Panc1 (cell line): ENCODE measurements at regions not wholly inside any gene's neighbourhood (a gene's known extent, or its start where the extent isn't known, plus 50 kb on each side); places are given as distances from the start of the nearest gene placed in this dataset.

ENCODE experiments used
- ATAC-seq: fragments of 200-7000 bp; cut with Tn5 transposase; 2 replicates; pipeline ENCODE4 v1.9.1; 2020; ENCODE audit warnings: mild to moderate bottlenecking, moderate library complexity
- BruUV-seq: library from RNA; stranded (reverse); fragments of 400-500 nt; replicated peaks from 2 replicates; lab custom pipeline; 2021; lab: Mats Ljungman, UMichigan
- CTCF ChIA-PET: fragments of 300-600 bp; sonication (Branson Sonifier 250); formaldehyde crosslinking; loops from one replicate; lab custom pipeline; 2022; ENCODE audit warnings: antibody characterized with exemption; lab: Charles Lee
- POLR2A ChIA-PET: fragments of 300-600 bp; sonication (Branson Sonifier 250); formaldehyde crosslinking; loops from one replicate; lab custom pipeline; 2022; ENCODE audit warnings: antibody characterized with exemption; lab: Charles Lee
- DNase-seq: peaks from one replicate; pipeline ENCODE4 v3.0.0-alpha.2; 2010; ENCODE audit warnings: low read depth, low spot score
- H3K27ac ChIP-seq: 2 replicates; pipeline ENCODE4 v1.5.1; 2011; ENCODE audit warnings: mild to moderate bottlenecking, low read length, inconsistent platforms
- H3K27me3 ChIP-seq: fragments of 200-500 bp; sonication (Bioruptor generic); 2 replicates; pipeline ENCODE4 v1.6.0; 2014; ENCODE audit warnings: low read length, inconsistent platforms; ENCODE audit not compliant: control insufficient read depth, insufficient read depth
- H3K36me3 ChIP-seq: fragments of 200-500 bp; sonication (Bioruptor generic); 2 replicates; pipeline ENCODE4 v1.5.1; 2014; ENCODE audit warnings: inconsistent platforms, mild to moderate bottlenecking, low read length, moderate library complexity; ENCODE audit not compliant: control insufficient read depth, insufficient read depth
- H3K4me1 ChIP-seq: 2 replicates; pipeline ENCODE4 v1.5.1; 2011; ENCODE audit warnings: inconsistent platforms, mild to moderate bottlenecking, low read length, moderate library complexity; ENCODE audit not compliant: control insufficient read depth, insufficient read depth
- H3K4me3 ChIP-seq, 2 experiments: 2 replicates each; pipeline ENCODE4 v1.5.1; 2011 to 2012; ENCODE audit warnings: low read depth in 2 of 2, low read length in 2 of 2, mild to moderate bottlenecking in 2 of 2, inconsistent platforms in 1 of 2, moderate library complexity in 1 of 2
- H3K9me3 ChIP-seq: fragments of 200-500 bp; sonication (Bioruptor generic); 2 replicates; pipeline ENCODE4 v1.5.1; 2014; ENCODE audit warnings: low read depth, mild to moderate bottlenecking, inconsistent platforms, low read length, moderate library complexity; ENCODE audit not compliant: control insufficient read depth, insufficient read depth
- CTCF ChIP-seq: fragments of 450-650 bp; IDR thresholded peaks from 2 replicates; pipeline ENCODE4 v1.5.1; 2017; ENCODE audit warnings: mild to moderate bottlenecking
- POLR2AphosphoS5 ChIP-seq: IDR thresholded peaks from 2 replicates; pipeline ENCODE4 v1.6.1; 2012; ENCODE audit warnings: mild to moderate bottlenecking, low read depth, low read length, moderate library complexity
- REST ChIP-seq, 2 experiments: IDR thresholded peaks; 2 replicates each; pipeline ENCODE4 v1.6.1; 2011 to 2012; ENCODE audit warnings: low read depth in 2 of 2, control low read depth in 1 of 2, low read length in 1 of 2, mild to moderate bottlenecking in 1 of 2, moderate library complexity in 1 of 2; ENCODE audit not compliant: insufficient read depth in 1 of 2
- SIN3A ChIP-seq: IDR thresholded peaks from 2 replicates; pipeline ENCODE4 v1.6.1; 2012; ENCODE audit warnings: low read depth, mild to moderate bottlenecking, low read length, moderate library complexity, borderline replicate concordance; ENCODE audit not compliant: insufficient read depth
- TCF7L2 ChIP-seq: IDR thresholded peaks from 2 replicates; pipeline ENCODE4 v1.6.1; 2011; ENCODE audit warnings: mild to moderate bottlenecking, low read depth, low read length, inconsistent platforms
- in situ Hi-C: cut with HindIII; loops from 2 replicates; pipeline ENCODE4 v1.10.0; 2016; ENCODE audit warnings: low sequenced_read_pairs, low pct_unique_long_range_greater_than_20kb
- intact Hi-C: fragments of 100-400 bp; cut with micrococcal nuclease; formaldehyde crosslinking; loops from one replicate; pipeline ENCODE4 v1.10.0; 2022; ENCODE audit not compliant: unreplicated experiment

GRCh38 chr6:48474830-48475229, 363.8 kb upstream of the PTCHD4 start:
- Histone ChIP-seq H3K9me3 (no peaks in the 10 kb centered on the region), H3K4me1 (no peaks in the 10 kb centered on the region), H3K4me3 (no peak overlapping the region), H3K36me3 (no peaks in the 10 kb centered on the region), H3K27me3 (no peaks in the 10 kb centered on the region), H3K27ac (no peak overlapping the region)
- TF ChIP-seq REST (IDR thresholded peaks at IDR 0.05; ENCODE audit: insufficient read depth in 1 of 2, low read depth in 2 of 2, low read length in 1 of 2): no peak
- no peak for TF ChIP-seq TCF7L2
- no peak for TF ChIP-seq SIN3A
- TF ChIP-seq CTCF: no peak
- TF ChIP-seq POLR2AphosphoS5: no peak
- no peak for ATAC-seq
- in situ Hi-C loops: no loop called here
- POLR2A ChIA-PET: no interaction called here
- intact Hi-C loops: no loop called here
- DNase-seq: no peak
- BruUV-seq: no TSS peak
- CTCF ChIA-PET: no interaction called here

- intact Hi-C loops: no loop called here
- POLR2A ChIA-PET: no interaction called here
- in situ Hi-C loops: no loop called here
- DNase-seq (no peak), ATAC-seq (no peak)
- CTCF ChIA-PET: no interaction called here
- no peaks in the 10 kb centered on the region for H3K9me3 ChIP-seq
- H3K4me1 ChIP-seq: no peaks in the 10 kb centered on the region
- H3K27ac ChIP-seq: no peak overlapping the region
- H3K4me3 ChIP-seq: no peak overlapping the region
- no TSS peak for BruUV-seq
- H3K36me3 ChIP-seq: no peaks in the 10 kb centered on the region
- TF ChIP-seq POLR2AphosphoS5: no peak
- TF ChIP-seq TCF7L2: no peak
- TF ChIP-seq CTCF: no peak
- TF ChIP-seq REST (IDR thresholded peaks at IDR 0.05; ENCODE audit: insufficient read depth in 1 of 2, low read depth in 2 of 2, low read length in 1 of 2): no peak
- TF ChIP-seq SIN3A: no peak
- H3K27me3 ChIP-seq: no peaks in the 10 kb centered on the region
These were observed 363.1 kb upstream of the PTCHD4 start for GRCh38 chr6:48474136-48474535.
